Stomach (tissue), 8 donors: ENCODE measurements at regions not wholly inside any gene's neighbourhood (a gene's known extent, or its start where the extent isn't known, plus 50 kb on each side); places are given as distances from the start of the nearest gene placed in this dataset.

Experiments
- DNase-seq, 2 donors: peaks; one replicate each; pipeline versions ENCODE4 v3.0.0 to v3.0.0-alpha.2; 2013 to 2019
- H3K27ac ChIP-seq, 5 donors: fragments of 200-600 bp in 4 of 5; sonication (generic) in 4 of 5; one replicate each; pipeline ENCODE4 v1.5.1; 2013 to 2019; ENCODE audit warnings: mild to moderate bottlenecking in 1 of 5, moderate library complexity in 1 of 5
- H3K27me3 ChIP-seq, 3 donors: fragments of 200-600 bp; sonication (generic); one replicate each; pipeline ENCODE4 v1.5.1; 2017 to 2019; ENCODE audit warnings: mixed run types in 1 of 3
- H3K36me3 ChIP-seq, 4 donors: fragments of 200-600 bp; sonication (generic); 1 replicate in 3 of 4; 2 replicates in 1 of 4; pipeline ENCODE4 v1.5.1; 2016 to 2019
- H3K4me1 ChIP-seq, 4 donors: fragments of 200-600 bp; sonication (generic); one replicate each; pipeline ENCODE4 v1.5.1; 2016 to 2019
- H3K4me3 ChIP-seq, 4 donors: fragments of 200-600 bp; sonication (generic) in 3 of 4; one replicate each; pipeline ENCODE4 v1.5.1; 2016 to 2019; ENCODE audit warnings: mild to moderate bottlenecking in 1 of 4
- H3K9me3 ChIP-seq, 4 donors: fragments of 200-600 bp; sonication (generic); one replicate each; pipeline ENCODE4 v1.5.1; 2016 to 2019
- CTCF ChIP-seq, 7 experiments: fragments of 450-650 bp in 4 of 7; fragments of 200-600 bp in 3 of 7; sonication (generic) in 3 of 7; IDR thresholded peaks; one replicate each; pipeline ENCODE4 v1.5.1; 2016 to 2019; ENCODE audit warnings: antibody characterized with exemption in 7 of 7, control low read depth in 2 of 7, mild to moderate bottlenecking in 1 of 7
- EP300 ChIP-seq: sonication (generic); formaldehyde crosslinking; IDR thresholded peaks from one replicate; pipeline ENCODE4 v1.6.1; 2017; ENCODE audit warnings: antibody characterized with exemption
- POLR2A ChIP-seq, 4 donors: fragments of 450-650 bp; IDR thresholded peaks; one replicate each; pipeline ENCODE4 v1.6.1; 2016; ENCODE audit warnings: antibody characterized with exemption in 4 of 4, control low read depth in 2 of 4, mild to moderate bottlenecking in 1 of 4, moderate library complexity in 1 of 4
- POLR2AphosphoS5 ChIP-seq, 3 donors: sonication (generic); formaldehyde crosslinking; IDR thresholded peaks; one replicate each; pipeline ENCODE4 v1.6.1; 2016; ENCODE audit warnings: antibody characterized with exemption in 3 of 3
- WGBS, 5 donors: extraction: QIAGEN DNeasy Blood & Tissue Kit in 3 of 5; methylation state at CpG; one replicate each; pipeline versions ENCODE4 v1.1.5 to v1.1.7; 2013 to 2018; 5-methylcytosine and 5-hydroxymethylcytosine counted together
- intact Hi-C: fragments of 100-400 bp; cut with DNase I; formaldehyde crosslinking; loops from one replicate; pipeline ENCODE4 v1.15.1; 2023; ENCODE audit warnings: low total_unique reads
- donor health status: healthy with polysubstance abuse.
- donor health status: Bipolar disorder and iron deficiency.
- donor health status: healthy.

GRCh38 chr1:58264462-58264861 is 282.1 kb downstream of the OMA1 start:
- WGBS, 5 donors, result 59 to 75% (median 62%) methylated on average over 2 of the region's 2 CpGs
- Histone ChIP-seq H3K4me1 (no peaks in the 10 kb centered on the region), H3K36me3 (no peaks in the 10 kb centered on the region), H3K27me3 (no peaks in the 10 kb centered on the region), H3K4me3 (no peak overlapping the region), H3K9me3 (no peaks in the 10 kb centered on the region), H3K27ac (no peak overlapping the region)
- no peak for DNase-seq
- intact Hi-C loops, result no loop called here
- TF ChIP-seq EP300 (no peak), POLR2A (IDR thresholded peaks at IDR 0.05) (no peak), CTCF (IDR thresholded peaks at IDR 0.05) (no peak), POLR2AphosphoS5 (IDR thresholded peaks at IDR 0.05) (no peak)

- Histone ChIP-seq H3K4me3 (no peak overlapping the region), H3K27ac (no peak overlapping the region), H3K27me3 (no peaks in the 10 kb centered on the region), H3K4me1 (no peaks in the 10 kb centered on the region), H3K36me3 (no peaks in the 10 kb centered on the region), H3K9me3 (no peaks in the 10 kb centered on the region)
- TF ChIP-seq POLR2AphosphoS5 (IDR thresholded peaks at IDR 0.05), result no peak
- no peak for TF ChIP-seq POLR2A (IDR thresholded peaks at IDR 0.05)
- no peak for TF ChIP-seq EP300
- no peak for TF ChIP-seq CTCF (IDR thresholded peaks at IDR 0.05)
- no peak for DNase-seq
- intact Hi-C loops, result no loop called here
- 73 to 89% (median 77%) methylated on average over 2 of the region's 2 CpGs for WGBS, 5 donors
Observed at GRCh38 chr1:58262702-58263101, 283.8 kb downstream of the OMA1 start.

GRCh38 chr1:58258082-58258481 is 288.4 kb downstream of the OMA1 start:
- Histone ChIP-seq H3K27ac (no peak overlapping the region), H3K4me1 (no peaks in the 10 kb centered on the region), H3K9me3 (no peaks in the 10 kb centered on the region), H3K27me3 (no peaks in the 10 kb centered on the region), H3K36me3 (no peaks in the 10 kb centered on the region), H3K4me3 (no peak overlapping the region)
- DNase-seq, result no peak
- intact Hi-C loops, result no loop called here
- 72 to 85% (median 73%) methylated on average over 10 of the region's 10 CpGs for WGBS, 5 donors
- no peak for TF ChIP-seq EP300
- no peak for TF ChIP-seq POLR2A (IDR thresholded peaks at IDR 0.05)
- TF ChIP-seq CTCF (IDR thresholded peaks at IDR 0.05), result no peak
- no peak for TF ChIP-seq POLR2AphosphoS5 (IDR thresholded peaks at IDR 0.05)

GRCh38 chr1:58257003-58257402 is 289.5 kb downstream of the OMA1 start:
- WGBS, 5 donors, result 70 to 96% (median 81%) methylated on average over 1 of the region's 1 CpG
- no peak for DNase-seq
- no peak overlapping the region for H3K4me3 ChIP-seq
- H3K9me3 ChIP-seq, result no peaks in the 10 kb centered on the region
- no peak for TF ChIP-seq CTCF (IDR thresholded peaks at IDR 0.05)
- no peak for TF ChIP-seq POLR2A (IDR thresholded peaks at IDR 0.05)
- no peak for TF ChIP-seq EP300
- TF ChIP-seq POLR2AphosphoS5 (IDR thresholded peaks at IDR 0.05), result no peak
- no peaks in the 10 kb centered on the region for H3K27me3 ChIP-seq
- no peak overlapping the region for H3K27ac ChIP-seq
- intact Hi-C loops, result no loop called here
- no peaks in the 10 kb centered on the region for H3K4me1 ChIP-seq
- no peaks in the 10 kb centered on the region for H3K36me3 ChIP-seq
